ENCODE measurements at regions not wholly inside any gene's neighbourhood (a gene's known extent, or its start where the extent isn't known, plus 50 kb on each side); places are given as distances from the start of the nearest gene placed in this dataset.

GRCh38 chr3:190774633-190775032 lies 87.9 kb downstream of the GMNC start:
- TF ChIP-seq EP300 (IDR thresholded peaks at IDR 0.05; ENCODE audit: borderline replicate concordance) (no peak), EGR1 (IDR thresholded peaks at IDR 0.05) (no peak), USF1 (IDR thresholded peaks at IDR 0.05) (no peak), YY1 (IDR thresholded peaks at IDR 0.05; ENCODE audit: low read depth) (no peak)

Data from Ishikawa (cell line).